Osteoblast (primary cell): ENCODE measurements at regions not wholly inside any gene's neighbourhood (a gene's known extent, or its start where the extent isn't known, plus 50 kb on each side); places are given as distances from the start of the nearest gene placed in this dataset.

Experiments used
- DNase-seq: peaks from one replicate; pipeline ENCODE4 v3.0.0; 2011; ENCODE audit warnings: low spot score, mixed read lengths; ENCODE audit not compliant: insufficient read length; ENCODE audit errors: missing footprints
- H2AFZ ChIP-seq: 2 replicates; pipeline ENCODE4 v1.6.0; 2011; ENCODE audit warnings: mild to moderate bottlenecking, low read length
- H3K27ac ChIP-seq: 2 replicates; pipeline ENCODE4 v1.5.1; 2011; ENCODE audit warnings: mild to moderate bottlenecking, low read depth, low read length, moderate library complexity
- H3K27me3 ChIP-seq: 2 replicates; pipeline ENCODE4 v1.6.0; 2012; ENCODE audit warnings: mild to moderate bottlenecking, control low read depth, inconsistent platforms, low read length, moderate library complexity; ENCODE audit not compliant: insufficient read depth
- H3K36me3 ChIP-seq: 2 replicates; pipeline ENCODE4 v1.5.1; 2011; ENCODE audit warnings: mild to moderate bottlenecking, low read length, control low read depth, moderate library complexity; ENCODE audit not compliant: insufficient read depth
- H3K4me1 ChIP-seq: 2 replicates; pipeline ENCODE4 v1.5.1; 2011; ENCODE audit warnings: mild to moderate bottlenecking, low read length, control low read depth, moderate library complexity; ENCODE audit not compliant: insufficient read depth
- H3K4me2 ChIP-seq: 2 replicates; pipeline ENCODE4 v1.6.0; 2011; ENCODE audit warnings: mild to moderate bottlenecking, low read length; ENCODE audit not compliant: insufficient read depth
- H3K4me3 ChIP-seq: fragments of 200-600 bp; sonication (generic); 3 replicates; pipeline ENCODE4 v1.5.1; 2012; ENCODE audit warnings: mild to moderate bottlenecking, low read length, inconsistent platforms; ENCODE audit not compliant: insufficient read depth
- H3K79me2 ChIP-seq: 2 replicates; pipeline ENCODE4 v1.6.0; 2012; ENCODE audit warnings: mild to moderate bottlenecking, low read length, control low read depth, inconsistent platforms; ENCODE audit not compliant: insufficient read depth
- H3K9me3 ChIP-seq: 2 replicates; pipeline ENCODE4 v1.5.1; 2011; ENCODE audit warnings: low read depth, low read length, control low read depth
- H4K20me1 ChIP-seq: 2 replicates; pipeline ENCODE4 v1.6.0; 2012; ENCODE audit warnings: mild to moderate bottlenecking, low read length, control low read depth; ENCODE audit not compliant: insufficient read depth
- CTCF ChIP-seq: IDR thresholded peaks from 2 replicates; pipeline ENCODE4 v1.5.1; 2011; ENCODE audit warnings: mild to moderate bottlenecking, low read depth, low read length, moderate library complexity; ENCODE audit errors: extremely low read depth

DNA sequence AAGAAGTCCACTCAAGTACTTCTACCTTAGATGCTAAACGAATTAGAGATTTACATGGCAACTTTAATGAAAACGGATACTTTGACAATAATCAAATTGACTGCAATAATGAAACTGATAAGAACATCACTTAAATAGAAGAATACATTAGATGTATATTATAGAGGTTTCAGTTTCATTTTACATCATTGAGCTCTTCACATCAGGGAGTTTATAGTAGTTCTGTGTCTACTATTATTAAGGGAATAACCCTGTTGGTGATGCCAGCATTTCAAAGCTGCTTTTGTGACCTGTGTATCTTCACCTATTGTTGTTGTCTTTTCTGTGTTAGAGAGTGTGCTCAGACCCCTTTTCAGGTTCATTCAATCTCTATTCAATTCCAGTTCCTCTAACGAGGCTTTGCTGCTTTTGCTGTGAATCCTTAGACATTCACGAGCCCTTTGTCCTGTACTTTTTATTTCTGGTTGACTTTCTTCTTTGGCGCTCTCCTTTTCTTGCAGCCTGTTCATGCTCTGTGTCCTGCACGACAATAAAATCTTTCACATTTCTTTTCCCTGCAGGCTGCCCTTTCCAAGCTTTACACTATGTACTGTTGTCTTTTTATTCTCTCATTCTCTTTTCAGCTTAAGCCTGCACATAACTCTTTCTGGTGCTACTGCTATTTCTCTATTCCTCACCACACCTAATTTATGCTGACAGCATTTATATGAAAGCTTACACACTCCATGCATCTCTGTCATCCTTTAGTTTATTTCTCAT, 232.1 kb downstream of the CPE start:
- Histone ChIP-seq H3K27me3 (no peaks in the 10 kb centered on the region), H3K4me3 (peak overlapping the region; percentile 41), H2AFZ (peak overlapping the region; percentile 28), H4K20me1 (no peaks in the 10 kb centered on the region), H3K9me3 (no peaks in the 10 kb centered on the region), H3K4me1 (no peaks in the 10 kb centered on the region), H3K36me3 (no peaks in the 10 kb centered on the region), H3K27ac (no peak overlapping the region), H3K79me2 (no peaks in the 10 kb centered on the region), H3K4me2 (peak overlapping the region; percentile 47)
- no peak for DNase-seq
- TF ChIP-seq CTCF: no peak

DNA sequence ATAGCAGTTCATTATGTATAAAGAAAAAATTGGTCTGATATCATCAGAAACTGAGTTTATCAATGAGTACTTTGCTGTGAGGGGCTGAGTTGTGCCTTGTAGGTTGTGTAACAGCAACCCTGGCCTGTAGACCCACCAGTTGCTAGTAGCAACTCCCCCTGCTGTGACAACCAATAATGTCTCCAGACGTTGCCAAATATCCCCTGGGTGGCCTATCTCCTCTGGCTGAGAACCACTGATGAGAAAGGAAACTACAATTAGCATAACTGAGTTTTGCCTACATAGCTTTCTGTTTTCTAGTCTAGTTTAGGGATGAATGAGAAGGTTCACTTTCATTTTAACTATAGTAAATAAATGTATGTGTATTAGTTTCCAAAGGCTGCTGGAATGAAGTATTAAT, 234.1 kb downstream of the CPE start:
- H4K20me1 ChIP-seq: no peaks in the 10 kb centered on the region
- H3K27me3 ChIP-seq: no peaks in the 10 kb centered on the region
- H3K4me1 ChIP-seq: no peaks in the 10 kb centered on the region
- no peak overlapping the region for H3K27ac ChIP-seq
- H3K4me3 ChIP-seq: no peak overlapping the region
- no peaks in the 10 kb centered on the region for H3K79me2 ChIP-seq
- no peaks in the 10 kb centered on the region for H3K9me3 ChIP-seq
- no peak for TF ChIP-seq CTCF
- H2AFZ ChIP-seq: no peak overlapping the region
- H3K4me2 ChIP-seq: no peak overlapping the region
- no peak for DNase-seq
- no peaks in the 10 kb centered on the region for H3K36me3 ChIP-seq

DNA sequence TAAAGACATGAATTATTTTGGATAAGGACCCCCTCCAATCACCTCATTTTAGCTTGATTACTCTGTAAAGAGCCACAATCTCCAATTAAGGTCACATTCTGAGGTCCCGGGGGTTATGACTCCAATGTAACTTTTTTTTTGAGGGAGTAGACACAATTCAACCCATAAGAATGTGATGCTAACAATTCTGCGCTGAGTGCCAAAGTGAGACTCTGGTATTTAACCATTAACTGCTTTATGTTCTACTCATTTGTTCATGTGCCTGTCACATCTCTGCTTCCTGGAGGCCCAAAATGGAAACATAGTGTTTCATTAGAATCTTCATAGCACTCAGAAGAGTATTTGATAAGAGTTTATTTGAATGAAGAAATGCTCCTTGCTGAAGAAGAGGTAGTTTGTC, 234.8 kb downstream of the CPE start:
- Histone ChIP-seq H4K20me1 (no peaks in the 10 kb centered on the region), H3K4me2 (no peak overlapping the region), H3K79me2 (no peaks in the 10 kb centered on the region), H3K4me3 (no peak overlapping the region), H2AFZ (no peak overlapping the region), H3K36me3 (no peaks in the 10 kb centered on the region), H3K9me3 (no peaks in the 10 kb centered on the region), H3K27ac (no peak overlapping the region), H3K4me1 (no peaks in the 10 kb centered on the region), H3K27me3 (no peaks in the 10 kb centered on the region)
- no peak for TF ChIP-seq CTCF
- no peak for DNase-seq

GRCh38 chr4:165620913-165621312, 242.1 kb downstream of the CPE start:
- Histone ChIP-seq H3K27me3 (no peaks in the 10 kb centered on the region), H3K4me3 (no peak overlapping the region), H3K4me1 (no peaks in the 10 kb centered on the region), H3K27ac (no peak overlapping the region), H3K4me2 (no peak overlapping the region), H3K79me2 (no peaks in the 10 kb centered on the region), H2AFZ (no peak overlapping the region), H4K20me1 (no peaks in the 10 kb centered on the region), H3K9me3 (no peaks in the 10 kb centered on the region), H3K36me3 (no peaks in the 10 kb centered on the region)
- no peak for DNase-seq
- no peak for TF ChIP-seq CTCF
